SK-N-SH (cell line): ENCODE measurements at regions not wholly inside any gene's neighbourhood (a gene's known extent, or its start where the extent isn't known, plus 50 kb on each side); places are given as distances from the start of the nearest gene placed in this dataset.

Source experiments
- CTCF ChIA-PET: fragments of 300-600, 350-600 bp; formaldehyde crosslinking; extraction: SDS; loops from one replicate; lab custom pipeline; 2021; lab: Yijun Ruan, JAX
- POLR2A ChIA-PET: fragments of 350-600 bp; sonication (Branson Sonifier 250); formaldehyde crosslinking; extraction: SDS; loops from one replicate; lab custom pipeline; 2020; ENCODE audit warnings: antibody characterized with exemption, inconsistent platforms; lab: Yijun Ruan, JAX
- DNase-seq: peaks from one replicate; pipeline ENCODE4 v3.0.0; 2012
- H2AFZ ChIP-seq: fragments of 200-600 bp; sonication (generic); 2 replicates; pipeline ENCODE4 v1.8.1; 2016; ENCODE audit warnings: antibody characterized with exemption, mild to moderate bottlenecking, low read depth
- H3F3A ChIP-seq: fragments of 200-600 bp; sonication (generic); replicated peaks from 2 replicates; pipeline ENCODE3; 2016; ENCODE audit warnings: antibody characterized with exemption, mild to moderate bottlenecking; ENCODE audit not compliant: insufficient read depth
- H3K27ac ChIP-seq, 2 experiments: fragments of 200-500 bp in 1 of 2; fragments of 200-600 bp in 1 of 2; sonication (Bioruptor generic) in 1 of 2; sonication (generic), shearing (Covaris generic) in 1 of 2; 2 replicates each; pipeline versions ENCODE4 v1.5.1 to v1.6.1; 2014 to 2016; ENCODE audit warnings: low read depth in 2 of 2, inconsistent platforms in 1 of 2, low read length in 1 of 2, mild to moderate bottlenecking in 1 of 2, mixed read lengths in 1 of 2
- H3K27me3 ChIP-seq: fragments of 200-600 bp; sonication (generic), shearing (Covaris generic); 2 replicates; pipeline ENCODE4 v1.6.1; 2016; ENCODE audit warnings: mixed run types; ENCODE audit not compliant: insufficient read depth
- H3K36me3 ChIP-seq, 2 experiments: fragments of 200-500 bp in 1 of 2; fragments of 200-600 bp in 1 of 2; sonication (Bioruptor generic) in 1 of 2; sonication (generic) in 1 of 2; replicated peaks in 1 of 2; 2 replicates each; pipeline versions ENCODE3 to v1.5.1; 2014 to 2016; ENCODE audit warnings: low read length in 1 of 2, mild to moderate bottlenecking in 1 of 2; ENCODE audit not compliant: insufficient read depth in 2 of 2, control insufficient read depth in 1 of 2
- H3K4me1 ChIP-seq, 2 experiments: fragments of 200-500 bp in 1 of 2; fragments of 200-600 bp in 1 of 2; sonication (Bioruptor generic) in 1 of 2; sonication (generic), shearing (Covaris generic) in 1 of 2; 2 replicates each; pipeline versions ENCODE4 v1.5.1 to v1.6.1; 2014 to 2016; ENCODE audit warnings: low read depth in 1 of 2, low read length in 1 of 2, mixed run types in 1 of 2; ENCODE audit not compliant: insufficient read depth in 2 of 2, control insufficient read depth in 1 of 2
- H3K4me2 ChIP-seq: fragments of 200-600 bp; sonication (generic), shearing (Covaris generic); 2 replicates; pipeline ENCODE4 v1.6.1; 2017; ENCODE audit warnings: mixed run types
- H3K4me3 ChIP-seq, 2 experiments: fragments of 200-500 bp in 1 of 2; fragments of 200-600 bp in 1 of 2; sonication (Bioruptor generic) in 1 of 2; sonication (generic), shearing (Covaris generic) in 1 of 2; 2 replicates each; pipeline versions ENCODE4 v1.5.1 to v1.8.1; 2014 to 2016; ENCODE audit warnings: low read depth in 2 of 2, inconsistent platforms in 1 of 2, low read length in 1 of 2, mild to moderate bottlenecking in 1 of 2, mixed read lengths in 1 of 2, moderate library complexity in 1 of 2
- H3K79me2 ChIP-seq: fragments of 200-600 bp; sonication (generic); 2 replicates; pipeline ENCODE4 v1.8.1; 2017; ENCODE audit warnings: mild to moderate bottlenecking; ENCODE audit not compliant: insufficient read depth
- H3K9ac ChIP-seq: fragments of 200-600 bp; sonication (generic); 2 replicates; pipeline ENCODE4 v1.6.1; 2017; ENCODE audit warnings: mixed run types
- H3K9me2 ChIP-seq: fragments of 200-600 bp; sonication (generic); 2 replicates; pipeline ENCODE4 v1.6.1; 2017; ENCODE audit warnings: mixed run types
- H3K9me3 ChIP-seq: fragments of 200-600 bp; sonication (generic); 2 replicates; pipeline ENCODE4 v1.6.1; 2017; ENCODE audit warnings: mixed run types, mild to moderate bottlenecking, moderate library complexity
- H4K20me1 ChIP-seq: fragments of 200-600 bp; sonication (generic); 2 replicates; pipeline ENCODE4 v1.6.1; 2017; ENCODE audit warnings: mild to moderate bottlenecking, mixed run types; ENCODE audit not compliant: insufficient read depth
- CTCF ChIP-seq: fragments of 200-600 bp; sonication (generic); IDR thresholded peaks from 2 replicates; pipeline ENCODE4 v1.6.1; 2017; ENCODE audit warnings: antibody characterized with exemption, mild to moderate bottlenecking, moderate library complexity
- ELF1 ChIP-seq: IDR thresholded peaks from 2 replicates; pipeline ENCODE4 v1.4.0; 2012
- EZH2phosphoT487 ChIP-seq: fragments of 200-600 bp; sonication (generic); IDR thresholded peaks from 2 replicates; pipeline ENCODE4 v1.6.1; 2017; ENCODE audit warnings: low read depth, mixed run types, mild to moderate bottlenecking, antibody characterized with exemption, moderate library complexity, borderline replicate concordance
- FOXJ3 ChIP-seq: sonication (generic); formaldehyde crosslinking; IDR thresholded peaks from 2 replicates; pipeline ENCODE4 v1.5.1; 2020; ENCODE audit warnings: mild to moderate bottlenecking, missing genetic modification reagents
- GATA2 ChIP-seq: sonication (generic); formaldehyde crosslinking; IDR thresholded peaks from 2 replicates; pipeline ENCODE4 v1.5.0; 2020; ENCODE audit warnings: mild to moderate bottlenecking, missing genetic modification reagents
- MXI1 ChIP-seq: IDR thresholded peaks from 2 replicates; pipeline ENCODE4 v1.6.1; 2012; ENCODE audit warnings: mild to moderate bottlenecking, low read depth, low read length, improper control_type of control experiment
- NRF1 ChIP-seq: IDR thresholded peaks from 2 replicates; pipeline ENCODE4 v1.6.1; 2012; ENCODE audit warnings: low read depth, mild to moderate bottlenecking, low read length
- PBX3 ChIP-seq: IDR thresholded peaks from 2 replicates; pipeline ENCODE4; 2012
- REST ChIP-seq: IDR thresholded peaks from 2 replicates; pipeline ENCODE4 v1.6.1; 2012; ENCODE audit warnings: mild to moderate bottlenecking, low read depth, low read length, moderate library complexity
- RFX5 ChIP-seq: IDR thresholded peaks from 2 replicates; pipeline ENCODE4 v1.6.1; 2012; ENCODE audit warnings: mild to moderate bottlenecking, improper control_type of control experiment, low read length
- RXRA ChIP-seq: IDR thresholded peaks from 2 replicates; pipeline ENCODE4 v1.4.0; 2012; ENCODE audit warnings: low read depth, mild to moderate bottlenecking, borderline replicate concordance
- SMC3 ChIP-seq: IDR thresholded peaks from 2 replicates; pipeline ENCODE4 v1.6.1; 2012; ENCODE audit warnings: low read depth, low read length, improper control_type of control experiment
- TAF1 ChIP-seq: IDR thresholded peaks from 2 replicates; pipeline ENCODE4 v1.6.1; 2012; ENCODE audit warnings: low read depth, mild to moderate bottlenecking, low read length, moderate library complexity, borderline replicate concordance
- TCF12 ChIP-seq: IDR thresholded peaks from 2 replicates; pipeline ENCODE4 v1.4.0; 2012
- YY1 ChIP-seq: IDR thresholded peaks from 2 replicates; pipeline ENCODE4 v1.4.0; 2012; ENCODE audit warnings: low read depth, mild to moderate bottlenecking
- ZBTB33 ChIP-seq: IDR thresholded peaks from 2 replicates; pipeline ENCODE4 v1.4.0; 2012; ENCODE audit warnings: low read depth, borderline replicate concordance
- WGBS: methylation state at CpG from one replicate; pipeline ENCODE4 v1.1.6; 2017; ENCODE audit warnings: low lambda C conversion rate; 5-methylcytosine and 5-hydroxymethylcytosine counted together

- TF ChIP-seq GATA2, result no peak
- no peak for TF ChIP-seq ELF1
- TF ChIP-seq RFX5, result no peak
- no peak for TF ChIP-seq REST
- no peak for TF ChIP-seq MXI1
- no peak for TF ChIP-seq ZBTB33
- no peak for TF ChIP-seq YY1
- no peak for TF ChIP-seq PBX3
- no peak for TF ChIP-seq EZH2phosphoT487
- no peak for TF ChIP-seq SMC3
- no peak for TF ChIP-seq CTCF
- TF ChIP-seq FOXJ3, result no peak
- TF ChIP-seq RXRA, result no peak
- no peak for TF ChIP-seq NRF1
- TF ChIP-seq TCF12, result no peak
- TF ChIP-seq TAF1, result no peak
- ChIA-PET CTCF (no interaction called here), POLR2A (no interaction called here)
Observed at GRCh38 chr17:5877948-5878347, 192.2 kb upstream of the WSCD1 start.

More at GRCh38 chr17:5877948-5878347, 192.2 kb upstream of the WSCD1 start:
- Histone ChIP-seq H3K9me3 (no peaks in the 10 kb centered on the region), H3K4me3 (no peak overlapping the region), H3K27me3 (peaks cover 32% of the 10 kb centered on the region), H3K9ac (no peak overlapping the region), H3K4me1 (no peaks in the 10 kb centered on the region), H3K79me2 (no peaks in the 10 kb centered on the region), H3K4me2 (no peak overlapping the region), H4K20me1 (no peaks in the 10 kb centered on the region), H3K36me3 (no peaks in the 10 kb centered on the region), H2AFZ (no peak overlapping the region), H3K9me2 (no peaks in the 10 kb centered on the region), H3F3A (no peaks in the 10 kb centered on the region), H3K27ac (no peak overlapping the region)
- no peak for DNase-seq
- WGBS, result 29% methylated on average over 5 of the region's 10 CpGs
